Putamen (tissue), 1 donor: ENCODE measurements at regions not wholly inside any gene's neighbourhood (a gene's known extent, or its start where the extent isn't known, plus 50 kb on each side); places are given as distances from the start of the nearest gene placed in this dataset.
"Not testable (repeated sequence)": the region's sequence is repeated elsewhere in the genome, so short reads cannot be mapped to it uniquely, and the experiment has no call there.

Source experiments
- DNase-seq: peaks from one replicate; pipeline ENCODE4 v3.0.0-alpha.2; 2016; ENCODE audit warnings: low spot score

- DNase-seq = no peak
These were observed 124.6 kb upstream of the CDK13 start for GRCh38 chr7:39825401-39825980.

- no peak for DNase-seq
These were observed 123.9 kb upstream of the CDK13 start for GRCh38 chr7:39826166-39826565.

- no peak for DNase-seq
These were observed 122.5 kb upstream of the CDK13 start for GRCh38 chr7:39827571-39827970.

- no peak for DNase-seq
These were observed 121.0 kb upstream of the CDK13 start for GRCh38 chr7:39829028-39829427.

GRCh38 chr7:39832519-39833085 lies 117.5 kb upstream of the CDK13 start:
- DNase-seq = no peak

GRCh38 chr7:39833180-39833799 lies 116.8 kb upstream of the CDK13 start:
- DNase-seq = peak; percentile 42

GRCh38 chr7:39833865-39834634 lies 116.0 kb upstream of the CDK13 start:
- DNase-seq = not testable (repeated sequence)

- DNase-seq = no peak
These were observed 111.7 kb upstream of the CDK13 start for GRCh38 chr7:39838326-39838725.

GRCh38 chr7:39845006-39845405 lies 105.0 kb upstream of the CDK13 start:
- DNase-seq = no peak

- no peak for DNase-seq
These were observed 102.8 kb upstream of the CDK13 start for GRCh38 chr7:39847227-39847626.

- DNase-seq = no peak
These were observed 98.5 kb upstream of the CDK13 start for GRCh38 chr7:39851466-39852045.

- DNase-seq = not testable (repeated sequence)
These were observed 95.3 kb upstream of the CDK13 start for GRCh38 chr7:39854616-39855324.

GRCh38 chr7:39855325-39855674 lies 94.8 kb upstream of the CDK13 start:
- no peak for DNase-seq

GRCh38 chr7:39863675-39864322 lies 86.3 kb upstream of the CDK13 start:
- not testable (repeated sequence) for DNase-seq

- DNase-seq = not testable (repeated sequence)
These were observed 80.1 kb upstream of the CDK13 start for GRCh38 chr7:39869888-39870522.

GRCh38 chr7:39871610-39872009 lies 78.4 kb upstream of the CDK13 start:
- not testable (repeated sequence) for DNase-seq

- no peak for DNase-seq
These were observed 69.5 kb upstream of the CDK13 start for GRCh38 chr7:39880556-39880955.

GRCh38 chr7:39882148-39882784 lies 67.8 kb upstream of the CDK13 start:
- no peak for DNase-seq

GRCh38 chr7:39883812-39884390 lies 66.2 kb upstream of the CDK13 start:
- no peak for DNase-seq
